Trophoblast cell (in vitro differentiated cells and primary cell): ENCODE measurements at regions not wholly inside any gene's neighbourhood (a gene's known extent, or its start where the extent isn't known, plus 50 kb on each side); places are given as distances from the start of the nearest gene placed in this dataset.

Source experiments
- DNase-seq, 2 donors: peaks; one replicate each; pipeline ENCODE4 v3.0.0-alpha.2; 2016
- H2AFZ ChIP-seq: 2 replicates; pipeline ENCODE4 v1.6.1; 2013; ENCODE audit warnings: low read length, moderate library complexity, mild to moderate bottlenecking; ENCODE audit not compliant: insufficient read depth, poor library complexity
- H2AK5ac ChIP-seq: 2 replicates; pipeline ENCODE4 v1.6.1; 2013; ENCODE audit warnings: mild to moderate bottlenecking, low read length
- H2BK120ac ChIP-seq: 2 replicates; pipeline ENCODE4 v1.6.1; 2013; ENCODE audit warnings: low read length, mild to moderate bottlenecking, moderate library complexity; ENCODE audit not compliant: insufficient read depth, poor library complexity
- H2BK12ac ChIP-seq: 2 replicates; pipeline ENCODE4 v1.6.1; 2013; ENCODE audit warnings: mild to moderate bottlenecking, low read length, moderate library complexity
- H2BK5ac ChIP-seq: 2 replicates; pipeline ENCODE4 v1.6.1; 2013; ENCODE audit warnings: low read length, low read depth, moderate library complexity, mild to moderate bottlenecking; ENCODE audit not compliant: poor library complexity
- H3K14ac ChIP-seq: 2 replicates; pipeline ENCODE4 v1.6.1; 2013; ENCODE audit warnings: mild to moderate bottlenecking, low read length
- H3K18ac ChIP-seq: 2 replicates; pipeline ENCODE4 v1.6.1; 2013; ENCODE audit warnings: mild to moderate bottlenecking, low read length
- H3K23ac ChIP-seq: 2 replicates; pipeline ENCODE4 v1.6.1; 2013; ENCODE audit warnings: low read length
- H3K27ac ChIP-seq: 2 replicates; pipeline ENCODE4 v1.5.1; 2013; ENCODE audit warnings: low read depth, mild to moderate bottlenecking, inconsistent platforms, low read length, moderate library complexity
- H3K27me3 ChIP-seq: 2 replicates; pipeline ENCODE4 v1.6.1; 2013; ENCODE audit warnings: inconsistent platforms, mild to moderate bottlenecking, low read length, moderate library complexity; ENCODE audit not compliant: insufficient read depth
- H3K36me3 ChIP-seq, 2 experiments: 1 replicate in 1 of 2; 2 replicates in 1 of 2; pipeline ENCODE4 v1.6.1; 2013; ENCODE audit warnings: low read length in 2 of 2, mild to moderate bottlenecking in 2 of 2, moderate library complexity in 1 of 2; ENCODE audit not compliant: insufficient read depth in 2 of 2, control insufficient read depth in 1 of 2
- H3K4ac ChIP-seq: 2 replicates; pipeline ENCODE4 v1.6.1; 2013; ENCODE audit warnings: low read depth, mild to moderate bottlenecking, low read length, moderate library complexity
- H3K4me1 ChIP-seq, 2 experiments: 1 replicate in 1 of 2; 2 replicates in 1 of 2; pipeline ENCODE4 v1.6.1; 2013; ENCODE audit warnings: low read length in 2 of 2, mild to moderate bottlenecking in 2 of 2, moderate library complexity in 1 of 2; ENCODE audit not compliant: insufficient read depth in 2 of 2, control insufficient read depth in 1 of 2
- H3K4me2 ChIP-seq: 2 replicates; pipeline ENCODE4 v1.6.1; 2013; ENCODE audit warnings: inconsistent platforms, mild to moderate bottlenecking, low read length, moderate library complexity
- H3K4me3 ChIP-seq: 2 replicates; pipeline ENCODE4 v1.5.1; 2013; ENCODE audit warnings: mild to moderate bottlenecking, low read depth, low read length, inconsistent platforms
- H3K79me1 ChIP-seq: one replicate; pipeline ENCODE4 v1.6.1; 2013; ENCODE audit warnings: low read length
- H3K79me2 ChIP-seq: 2 replicates; pipeline ENCODE4 v1.6.1; 2013; ENCODE audit warnings: low read length, mild to moderate bottlenecking; ENCODE audit not compliant: control insufficient read depth, insufficient read depth, poor library complexity
- H3K9ac ChIP-seq: 2 replicates; pipeline ENCODE4 v1.6.1; 2013; ENCODE audit warnings: mild to moderate bottlenecking, low read length
- H3K9me3 ChIP-seq: 2 replicates; pipeline ENCODE4 v1.6.1; 2013; ENCODE audit warnings: low read depth, mild to moderate bottlenecking, control low read depth, inconsistent platforms, low read length; ENCODE audit not compliant: insufficient read depth
- H4K12ac ChIP-seq: 2 replicates; pipeline ENCODE4 v1.6.1; 2013; ENCODE audit warnings: low read depth, mild to moderate bottlenecking, low read length, moderate library complexity
- H4K8ac ChIP-seq: 2 replicates; pipeline ENCODE4 v1.6.1; 2013; ENCODE audit warnings: low read depth, mild to moderate bottlenecking, low read length, moderate library complexity
- H4K91ac ChIP-seq: one replicate; pipeline ENCODE4 v1.6.1; 2013; ENCODE audit warnings: low read depth, mild to moderate bottlenecking, low read length, moderate library complexity
- WGBS: extraction: QIAGEN DNeasy Blood & Tissue Kit; methylation state at CpG from one replicate; pipeline ENCODE4 v1.1.7; 2013; ENCODE audit warnings: missing lambda C conversion rate; ENCODE audit not compliant: insufficient read length, insufficient coverage; ENCODE audit errors: extremely low coverage; 5-methylcytosine and 5-hydroxymethylcytosine counted together

DNA sequence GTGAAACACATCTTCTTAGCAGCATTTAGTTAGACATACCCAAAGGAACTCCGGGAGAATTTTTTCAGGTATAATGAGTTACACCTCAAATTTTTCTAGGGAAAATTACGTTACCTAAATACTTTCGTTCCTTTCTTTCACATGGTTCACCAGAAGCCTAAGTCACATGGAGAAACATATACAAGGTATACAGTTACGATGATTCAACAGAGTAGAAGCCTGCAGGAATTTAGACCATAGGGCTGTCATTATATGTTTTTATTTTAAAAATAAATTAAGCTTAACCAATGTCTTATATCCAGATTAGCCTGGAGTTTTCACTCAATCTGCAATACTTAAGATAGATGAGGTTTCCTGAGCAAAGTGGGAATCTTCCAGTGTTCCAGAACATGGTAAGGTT, 549.5 kb upstream of the JARID2 start:
- H3K79me2 ChIP-seq = no peaks in the 10 kb centered on the region
- H4K8ac ChIP-seq = no peak overlapping the region
- no peak overlapping the region for H3K9ac ChIP-seq
- H3K4ac ChIP-seq = no peak overlapping the region
- H3K4me1 ChIP-seq = peaks cover 0 to 7% of the 10 kb centered on the region in 2 experiments
- H2AFZ ChIP-seq = no peak overlapping the region
- no peak overlapping the region for H3K23ac ChIP-seq
- H3K27ac ChIP-seq = no peak overlapping the region
- no peak for DNase-seq
- H3K4me2 ChIP-seq = no peak overlapping the region
- H2BK120ac ChIP-seq = no peak overlapping the region
- no peak overlapping the region for H2BK5ac ChIP-seq
- H3K36me3 ChIP-seq = no peaks in the 10 kb centered on the region
- H2AK5ac ChIP-seq = no peak overlapping the region
- H3K4me3 ChIP-seq = no peak overlapping the region
- H3K27me3 ChIP-seq = no peaks in the 10 kb centered on the region
- no peaks in the 10 kb centered on the region for H3K79me1 ChIP-seq
- H3K18ac ChIP-seq = no peak overlapping the region
- no peak overlapping the region for H2BK12ac ChIP-seq
- no peaks in the 10 kb centered on the region for H3K9me3 ChIP-seq
- no peak overlapping the region for H4K91ac ChIP-seq
- H3K14ac ChIP-seq = no peak overlapping the region
- no CpG with 5 or more reads among the region's 4 CpGs for WGBS
- H4K12ac ChIP-seq = no peak overlapping the region

DNA sequence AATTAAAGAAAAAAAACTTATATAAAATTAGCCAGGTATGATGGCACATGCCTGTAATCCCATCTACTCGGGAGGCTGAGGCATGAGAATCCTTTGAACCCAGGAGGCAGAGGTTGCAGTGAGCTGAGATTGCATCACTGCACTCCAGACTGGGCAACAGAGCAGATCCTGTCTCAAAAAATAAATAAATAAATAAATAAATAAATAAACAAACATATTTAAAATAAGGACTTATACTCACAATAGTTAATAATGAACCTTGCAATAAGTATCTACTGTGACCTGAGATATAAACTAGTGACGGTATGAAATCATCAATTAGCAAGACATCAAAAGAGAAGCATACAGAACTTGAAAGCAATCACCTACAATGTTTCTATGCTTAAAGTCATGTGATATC, 548.4 kb upstream of the JARID2 start:
- no peak overlapping the region for H2AK5ac ChIP-seq
- H2BK120ac ChIP-seq = no peak overlapping the region
- no peak overlapping the region for H4K12ac ChIP-seq
- H3K79me2 ChIP-seq = no peaks in the 10 kb centered on the region
- H2AFZ ChIP-seq = no peak overlapping the region
- H3K4ac ChIP-seq = no peak overlapping the region
- H3K9ac ChIP-seq = no peak overlapping the region
- H3K4me3 ChIP-seq = no peak overlapping the region
- DNase-seq = no peak
- no peaks in the 10 kb centered on the region for H3K36me3 ChIP-seq
- H4K8ac ChIP-seq = no peak overlapping the region
- no peaks in the 10 kb centered on the region for H3K79me1 ChIP-seq
- H3K23ac ChIP-seq = no peak overlapping the region
- H3K27me3 ChIP-seq = no peaks in the 10 kb centered on the region
- H2BK12ac ChIP-seq = no peak overlapping the region
- no peak overlapping the region for H3K4me2 ChIP-seq
- no peak overlapping the region for H3K27ac ChIP-seq
- no peaks in the 10 kb centered on the region for H3K9me3 ChIP-seq
- H3K14ac ChIP-seq = no peak overlapping the region
- H3K18ac ChIP-seq = no peak overlapping the region
- no peak overlapping the region for H4K91ac ChIP-seq
- H3K4me1 ChIP-seq = peaks cover 0 to 7% of the 10 kb centered on the region in 2 experiments
- WGBS = no CpG with 5 or more reads among the region's 2 CpGs
- H2BK5ac ChIP-seq = no peak overlapping the region

- H3K27ac ChIP-seq = no peak overlapping the region
- H3K79me2 ChIP-seq = no peaks in the 10 kb centered on the region
- H4K12ac ChIP-seq = no peak overlapping the region
- WGBS = no CpG with 5 or more reads among the region's 8 CpGs
- no peaks in the 10 kb centered on the region for H3K36me3 ChIP-seq
- H3K79me1 ChIP-seq = no peaks in the 10 kb centered on the region
- no peak overlapping the region for H2BK120ac ChIP-seq
- H3K23ac ChIP-seq = no peak overlapping the region
- no peak overlapping the region for H2AFZ ChIP-seq
- no peaks in the 10 kb centered on the region for H3K9me3 ChIP-seq
- no peak overlapping the region for H3K4me2 ChIP-seq
- H4K91ac ChIP-seq = no peak overlapping the region
- no peak overlapping the region for H4K8ac ChIP-seq
- H2BK12ac ChIP-seq = no peak overlapping the region
- H3K14ac ChIP-seq = no peak overlapping the region
- no peak overlapping the region for H3K4me3 ChIP-seq
- no peak overlapping the region for H3K9ac ChIP-seq
- peaks cover 2 to 5% of the 10 kb centered on the region in 2 experiments for H3K4me1 ChIP-seq
- DNase-seq = no peak
- no peak overlapping the region for H3K4ac ChIP-seq
- H3K27me3 ChIP-seq = no peaks in the 10 kb centered on the region
- no peak overlapping the region for H2AK5ac ChIP-seq
- no peak overlapping the region for H2BK5ac ChIP-seq
- no peak overlapping the region for H3K18ac ChIP-seq
Observed at GRCh38 chr6:14699803-14700601, 545.9 kb upstream of the JARID2 start.

GRCh38 chr6:14701946-14702345, 543.9 kb upstream of the JARID2 start:
- H3K14ac ChIP-seq = no peak overlapping the region
- H3K27me3 ChIP-seq = no peaks in the 10 kb centered on the region
- WGBS = no CpG with 5 or more reads among the region's 4 CpGs
- H3K79me1 ChIP-seq = no peaks in the 10 kb centered on the region
- no peak overlapping the region for H3K27ac ChIP-seq
- H3K9ac ChIP-seq = no peak overlapping the region
- no peaks in the 10 kb centered on the region for H3K9me3 ChIP-seq
- H3K4ac ChIP-seq = no peak overlapping the region
- no peak overlapping the region for H3K23ac ChIP-seq
- no peaks in the 10 kb centered on the region for H3K79me2 ChIP-seq
- H2BK5ac ChIP-seq = no peak overlapping the region
- H3K4me2 ChIP-seq = no peak overlapping the region
- H3K36me3 ChIP-seq = no peaks in the 10 kb centered on the region
- no peak overlapping the region for H4K91ac ChIP-seq
- H3K4me3 ChIP-seq = no peak overlapping the region
- DNase-seq = no peak
- H2BK12ac ChIP-seq = no peak overlapping the region
- no peak overlapping the region for H2AK5ac ChIP-seq
- H4K8ac ChIP-seq = no peak overlapping the region
- H2BK120ac ChIP-seq = no peak overlapping the region
- H3K18ac ChIP-seq = no peak overlapping the region
- H4K12ac ChIP-seq = no peak overlapping the region
- H2AFZ ChIP-seq = no peak overlapping the region
- peaks cover 6% of the 10 kb centered on the region in 2 experiments for H3K4me1 ChIP-seq
